ENCODE measurements at regions not wholly inside any gene's neighbourhood (a gene's known extent, or its start where the extent isn't known, plus 50 kb on each side); places are given as distances from the start of the nearest gene placed in this dataset.

GRCh38 chr10:3986493-3987142 lies 201.6 kb upstream of the KLF6 start:
- H3K4me1 ChIP-seq, result no peaks in the 10 kb centered on the region
- WGBS, 2 donors, result 87 to 90% methylated on average over 10 of the region's 10 CpGs

GRCh38 chr10:3982746-3983442 lies 197.9 kb upstream of the KLF6 start:
- H3K4me1 ChIP-seq, result no peaks in the 10 kb centered on the region
- TF ChIP-seq CTCF (IDR thresholded peaks at IDR 0.05), result no peak
- no peak for TF ChIP-seq POLR2A (IDR thresholded peaks at IDR 0.05)
- DNase-seq, result no peak
- intact Hi-C loops (cut with DNase I), result no loop called here
- H3K27me3 ChIP-seq, result no peaks in the 10 kb centered on the region
- H3K9me3 ChIP-seq, result no peaks in the 10 kb centered on the region
- no peak overlapping the region for H3K4me3 ChIP-seq (replicated peaks in 1 of 3)
- no peaks in the 10 kb centered on the region for H3K36me3 ChIP-seq
- H3K27ac ChIP-seq, result no peak overlapping the region

More at GRCh38 chr10:3986493-3987142, 201.6 kb upstream of the KLF6 start:
- intact Hi-C loops (cut with DNase I), result no loop called here
- Histone ChIP-seq H3K9me3 (no peaks in the 10 kb centered on the region), H3K36me3 (no peaks in the 10 kb centered on the region), H3K27ac (no peak overlapping the region), H3K4me3 (replicated peaks in 1 of 3) (no peak overlapping the region), H3K27me3 (no peaks in the 10 kb centered on the region)
- no peak for TF ChIP-seq POLR2A (IDR thresholded peaks at IDR 0.05)
- no peak for DNase-seq

GRCh38 chr10:3981300-3981699 lies 196.3 kb upstream of the KLF6 start:
- H3K27ac ChIP-seq, result no peak overlapping the region
- TF ChIP-seq POLR2A (IDR thresholded peaks at IDR 0.05), result no peak
- TF ChIP-seq CTCF (IDR thresholded peaks at IDR 0.05), result no peak
- intact Hi-C loops (cut with DNase I), result no loop called here

GRCh38 chr10:3980660-3981059 lies 195.7 kb upstream of the KLF6 start:
- no peaks in the 10 kb centered on the region for H3K4me1 ChIP-seq
- no peak overlapping the region for H3K27ac ChIP-seq
- TF ChIP-seq CTCF (IDR thresholded peaks at IDR 0.05), result no peak
- no peak for TF ChIP-seq POLR2A (IDR thresholded peaks at IDR 0.05)
- no peaks in the 10 kb centered on the region for H3K36me3 ChIP-seq
- intact Hi-C loops (cut with DNase I), result no loop called here
- WGBS, 2 donors, result 73 to 85% methylated on average over 1 of the region's 1 CpG
- no peaks in the 10 kb centered on the region for H3K27me3 ChIP-seq
- no peak overlapping the region for H3K4me3 ChIP-seq (replicated peaks in 1 of 3)
- H3K9me3 ChIP-seq, result no peaks in the 10 kb centered on the region
- no peak for DNase-seq

More at GRCh38 chr10:3981300-3981699, 196.3 kb upstream of the KLF6 start:
- H3K4me1 ChIP-seq, result no peaks in the 10 kb centered on the region
- 75 to 76% methylated on average over 10 of the region's 10 CpGs for WGBS, 2 donors
- DNase-seq, result no peak
- H3K36me3 ChIP-seq, result no peaks in the 10 kb centered on the region
- no peaks in the 10 kb centered on the region for H3K27me3 ChIP-seq
- no peak overlapping the region for H3K4me3 ChIP-seq (replicated peaks in 1 of 3)
- H3K9me3 ChIP-seq, result no peaks in the 10 kb centered on the region

GRCh38 chr10:3980144-3980543 lies 195.1 kb upstream of the KLF6 start:
- no peaks in the 10 kb centered on the region for H3K36me3 ChIP-seq
- DNase-seq, result no peak
- H3K27ac ChIP-seq, result no peak overlapping the region
- H3K4me1 ChIP-seq, result no peaks in the 10 kb centered on the region
- TF ChIP-seq CTCF (IDR thresholded peaks at IDR 0.05) (no peak), POLR2A (IDR thresholded peaks at IDR 0.05) (no peak)
- H3K9me3 ChIP-seq, result no peaks in the 10 kb centered on the region
- intact Hi-C loops (cut with DNase I), result no loop called here
- no peaks in the 10 kb centered on the region for H3K27me3 ChIP-seq
- 77 to 83% methylated on average over 4 of the region's 4 CpGs for WGBS, 2 donors
- no peak overlapping the region for H3K4me3 ChIP-seq (replicated peaks in 1 of 3)

Data from thyroid gland (tissue), 4 donors.